Lung (tissue), 11 donors: ENCODE measurements at regions not wholly inside any gene's neighbourhood (a gene's known extent, or its start where the extent isn't known, plus 50 kb on each side); places are given as distances from the start of the nearest gene placed in this dataset.

ENCODE experiments used
- ATAC-seq: fragments of 200-7000 bp; cut with Tn5 transposase; one replicate; pipeline ENCODE4 v1.9.1; 2020; ENCODE audit warnings: moderate number of reproducible peaks; ENCODE audit not compliant: insufficient read depth, low FRiP score
- DNase-seq, 3 donors: peaks; one replicate each; pipeline ENCODE4 v3.0.0-alpha.2; 2013 to 2017
- H3K27ac ChIP-seq, 2 donors: one replicate each; pipeline ENCODE4 v1.5.1; 2013; ENCODE audit warnings: mild to moderate bottlenecking in 2 of 2, moderate library complexity in 2 of 2, control low read depth in 1 of 2, inconsistent platforms in 1 of 2, low read depth in 1 of 2, low read length in 1 of 2
- H3K27me3 ChIP-seq, 3 donors: one replicate each; pipeline ENCODE4 v1.5.1; 2013; ENCODE audit warnings: low read length in 2 of 3; ENCODE audit not compliant: control insufficient read depth in 3 of 3, insufficient read depth in 3 of 3
- H3K36me3 ChIP-seq, 4 donors: one replicate each; pipeline ENCODE4 v1.5.1; 2013; ENCODE audit warnings: low read length in 4 of 4, mild to moderate bottlenecking in 1 of 4, moderate library complexity in 1 of 4; ENCODE audit not compliant: control insufficient read depth in 4 of 4, insufficient read depth in 4 of 4
- H3K4me1 ChIP-seq, 5 donors: one replicate each; pipeline ENCODE4 v1.5.1; 2013; ENCODE audit warnings: low read length in 5 of 5, mild to moderate bottlenecking in 2 of 5, moderate library complexity in 1 of 5; ENCODE audit not compliant: control insufficient read depth in 5 of 5, insufficient read depth in 5 of 5
- H3K4me3 ChIP-seq: one replicate; pipeline ENCODE4 v1.5.1; 2013; ENCODE audit warnings: mild to moderate bottlenecking, control low read depth, moderate library complexity
- H3K9ac ChIP-seq, 2 donors: one replicate each; pipeline ENCODE4 v1.5.1; 2013; ENCODE audit warnings: low read length in 2 of 2, control low read depth in 1 of 2; ENCODE audit not compliant: insufficient read depth in 1 of 2
- H3K9me3 ChIP-seq, 4 donors: one replicate each; pipeline ENCODE4 v1.5.1; 2013; ENCODE audit warnings: low read length in 3 of 4, mild to moderate bottlenecking in 1 of 4, moderate library complexity in 1 of 4; ENCODE audit not compliant: control insufficient read depth in 4 of 4, insufficient read depth in 3 of 4
- CTCF ChIP-seq: IDR thresholded peaks from 2 replicates; pipeline ENCODE4 v1.5.1; 2012; ENCODE audit warnings: mild to moderate bottlenecking; ENCODE audit errors: control extremely low read depth, extremely low read depth
- WGBS, 2 donors: extraction: QIAGEN DNeasy Blood & Tissue Kit; methylation state at CpG; one replicate each; pipeline ENCODE4 v1.1.7; 2013; 5-methylcytosine and 5-hydroxymethylcytosine counted together
- donor health status: control.
- donor health status: control.
- donor health status: Bipolar disorder and iron deficiency.
- donor health status: healthy.
- donor health status: DM: yes; HTN: yes; CAD: no.

- DNase-seq (no peak), ATAC-seq (no peak)
- Histone ChIP-seq H3K9ac (no peak overlapping the region), H3K4me1 (no peaks in the 10 kb centered on the region), H3K27ac (no peak overlapping the region), H3K9me3 (peaks cover 0 to 2% (median 0%) of the 10 kb centered on the region in 4 donors), H3K27me3 (no peaks in the 10 kb centered on the region), H3K4me3 (no peak overlapping the region), H3K36me3 (no peaks in the 10 kb centered on the region)
- WGBS, 2 donors: 0 to 42% methylated on average over 1 of the region's 1 CpG
- no peak for TF ChIP-seq CTCF
These were observed 552.0 kb downstream of the RFC3 start for GRCh38 chr13:34369931-34370330.

DNA sequence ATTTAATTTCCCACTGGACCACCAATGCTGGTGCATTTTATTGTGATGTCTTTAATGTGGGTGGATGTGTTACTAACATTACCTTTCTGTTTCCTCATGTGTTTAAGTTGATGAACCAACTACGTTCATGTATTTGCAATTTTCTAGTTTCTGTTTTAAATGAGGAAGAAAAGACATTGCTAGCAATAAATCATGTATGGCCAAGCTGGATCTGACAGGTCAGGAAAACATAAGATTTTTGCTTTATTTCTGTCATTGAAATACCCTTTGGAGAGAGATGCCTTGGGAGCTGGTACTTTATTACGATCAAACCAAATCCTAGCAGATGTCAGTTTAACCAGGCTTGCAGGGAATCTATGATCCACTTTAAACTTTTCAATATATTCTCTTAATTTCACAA is 553.2 kb downstream of the RFC3 start:
- H3K4me1 ChIP-seq: no peaks in the 10 kb centered on the region
- no peak for TF ChIP-seq CTCF
- ATAC-seq: no peak
- no peaks in the 10 kb centered on the region for H3K36me3 ChIP-seq
- WGBS, 2 donors: 55 to 71% methylated on average over 2 of the region's 2 CpGs
- H3K27me3 ChIP-seq: no peaks in the 10 kb centered on the region
- H3K4me3 ChIP-seq: no peak overlapping the region
- DNase-seq: no peak
- H3K9me3 ChIP-seq: peaks cover 0 to 2% (median 0%) of the 10 kb centered on the region in 4 donors
- no peak overlapping the region for H3K27ac ChIP-seq
- H3K9ac ChIP-seq: no peak overlapping the region

DNA sequence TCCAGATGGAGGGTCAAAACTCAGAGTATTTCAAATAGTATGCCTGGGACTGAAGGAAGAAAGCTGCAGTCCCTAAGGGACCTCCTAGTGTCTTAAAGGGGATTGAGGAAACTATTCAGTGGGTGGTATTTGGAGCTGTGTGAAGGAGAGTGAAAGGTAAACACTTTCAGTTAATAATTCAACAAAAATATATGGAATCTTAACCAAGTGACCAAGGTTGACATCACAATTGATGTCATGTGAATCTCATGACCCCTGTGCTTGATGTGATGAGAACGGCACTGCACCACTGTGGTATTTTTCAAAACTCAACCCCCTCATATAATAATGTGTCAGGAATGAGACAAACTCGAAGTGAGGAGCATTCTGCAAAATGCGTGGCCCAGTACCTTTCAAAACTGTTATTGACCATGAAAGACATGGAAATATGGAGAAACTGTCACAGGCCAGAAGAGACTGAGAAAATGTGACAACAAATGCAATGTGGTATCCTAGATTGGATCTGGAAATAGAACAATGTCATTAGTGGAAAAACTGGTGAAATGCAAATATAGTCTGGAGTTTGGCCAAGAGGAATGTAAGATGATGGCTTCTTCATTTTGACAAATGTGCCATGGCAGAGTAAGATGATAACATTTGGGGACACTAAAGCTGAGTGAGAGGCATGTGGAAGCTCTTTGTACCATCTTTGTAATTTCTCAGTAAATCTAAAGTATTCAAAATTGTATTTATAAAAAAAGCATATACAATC is 553.9 kb downstream of the RFC3 start:
- DNase-seq (no peak), ATAC-seq (no peak)
- no peaks in the 10 kb centered on the region for H3K27me3 ChIP-seq
- H3K4me3 ChIP-seq: no peak overlapping the region
- no peak for TF ChIP-seq CTCF
- H3K4me1 ChIP-seq: no peaks in the 10 kb centered on the region
- no peak overlapping the region for H3K9ac ChIP-seq
- H3K9me3 ChIP-seq: no peaks in the 10 kb centered on the region
- WGBS, 2 donors: 70 to 76% methylated on average over 3 of the region's 3 CpGs
- H3K27ac ChIP-seq: no peak overlapping the region
- no peaks in the 10 kb centered on the region for H3K36me3 ChIP-seq

DNA sequence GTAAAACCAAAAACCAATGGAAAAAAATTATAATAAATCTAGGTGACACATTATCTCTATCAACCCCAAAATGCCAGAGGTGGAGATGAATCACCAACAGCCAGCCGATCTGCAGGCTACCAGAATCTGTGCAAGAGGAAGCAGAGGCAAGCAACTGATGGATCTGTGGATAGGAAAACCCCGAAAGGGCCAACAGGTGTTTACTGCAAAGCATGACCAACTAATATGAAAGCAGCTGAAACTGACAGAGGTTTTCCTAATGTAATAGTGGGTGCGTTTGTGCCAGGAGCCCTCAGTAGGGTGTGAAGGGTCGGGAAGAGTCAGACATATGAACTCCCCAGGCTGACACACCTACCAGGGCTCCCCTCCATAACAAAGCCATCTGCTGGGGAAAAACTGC is 554.6 kb downstream of the RFC3 start:
- TF ChIP-seq CTCF: no peak

More for the DNA sequence above, 554.6 kb downstream of the RFC3 start:
- Histone ChIP-seq H3K4me3 (no peak overlapping the region), H3K9me3 (no peaks in the 10 kb centered on the region), H3K27ac (no peak overlapping the region), H3K36me3 (no peaks in the 10 kb centered on the region), H3K9ac (no peak overlapping the region), H3K27me3 (no peaks in the 10 kb centered on the region), H3K4me1 (no peaks in the 10 kb centered on the region)
- 71 to 80% methylated on average over 4 of the region's 4 CpGs for WGBS, 2 donors
- ATAC-seq: no peak
- no peak for DNase-seq
